Neural cell (in vitro differentiated cells): ENCODE measurements at regions not wholly inside any gene's neighbourhood (a gene's known extent, or its start where the extent isn't known, plus 50 kb on each side); places are given as distances from the start of the nearest gene placed in this dataset.

Source experiments
- H2AFZ ChIP-seq: fragments of 200-600, 300-800 bp; sonication (generic), shearing (Covaris generic); 2 replicates; pipeline ENCODE4 v1.6.0; 2014; ENCODE audit warnings: low read depth, mild to moderate bottlenecking, antibody characterized with exemption, low read length, moderate library complexity
- H3F3A ChIP-seq: fragments of 200-600 bp; shearing (Covaris generic); 2 replicates; pipeline ENCODE4 v1.6.1; 2016; ENCODE audit warnings: mild to moderate bottlenecking, moderate library complexity, mixed read lengths, antibody characterized with exemption, low read length; ENCODE audit not compliant: insufficient read depth, poor library complexity, severe bottlenecking
- H3K27ac ChIP-seq: fragments of 200-600, 300-800 bp; sonication (generic), shearing (Covaris generic); 2 replicates; pipeline ENCODE4 v1.5.1; 2014; ENCODE audit warnings: mild to moderate bottlenecking, low read length, moderate library complexity
- H3K27me3 ChIP-seq: fragments of 300-800, 200-600 bp; sonication (generic), shearing (Covaris generic); 2 replicates; pipeline ENCODE4 v1.6.0; 2014; ENCODE audit warnings: mild to moderate bottlenecking, low read depth, low read length, moderate library complexity; ENCODE audit not compliant: insufficient read depth
- H3K36me3 ChIP-seq: fragments of 300-800, 200-600 bp; sonication (generic), shearing (Covaris generic); 2 replicates; pipeline ENCODE4 v1.5.1; 2014; ENCODE audit warnings: mild to moderate bottlenecking, antibody characterized with exemption, low read length, moderate library complexity; ENCODE audit not compliant: insufficient read depth
- H3K4me2 ChIP-seq: fragments of 300-800, 200-600 bp; sonication (generic), shearing (Covaris generic); 2 replicates; pipeline ENCODE4 v1.6.0; 2014; ENCODE audit warnings: mild to moderate bottlenecking, low read length
- H3K4me3 ChIP-seq: fragments of 300-800, 200-600 bp; sonication (generic), shearing (Covaris generic); 2 replicates; pipeline ENCODE4 v1.5.1; 2014; ENCODE audit warnings: mild to moderate bottlenecking, low read length, moderate library complexity
- H3K79me2 ChIP-seq: fragments of 200-600 bp; shearing (Covaris generic); replicated peaks from 2 replicates; pipeline ENCODE4 v1.6.0; 2014; ENCODE audit warnings: mild to moderate bottlenecking, low read length, moderate library complexity; ENCODE audit not compliant: insufficient read depth
- H3K9ac ChIP-seq: fragments of 300-800, 200-600 bp; sonication (generic), shearing (Covaris generic); 2 replicates; pipeline ENCODE4 v1.6.1; 2016; ENCODE audit warnings: mild to moderate bottlenecking, low read length, mixed read lengths
- H3K9me2 ChIP-seq: fragments of 200-600 bp; shearing (Covaris generic); 2 replicates; pipeline ENCODE4 v1.6.1; 2016; ENCODE audit warnings: mild to moderate bottlenecking, low read length, mixed read lengths; ENCODE audit not compliant: insufficient read depth
- H3K9me3 ChIP-seq: fragments of 200-600, 300-800 bp; sonication (generic), shearing (Covaris generic); 2 replicates; pipeline ENCODE4 v1.6.1; 2016; ENCODE audit warnings: mild to moderate bottlenecking, mixed run types, low read length, moderate library complexity, mixed read lengths
- H4K20me1 ChIP-seq: fragments of 200-600 bp; shearing (Covaris generic); 2 replicates; pipeline ENCODE4 v1.6.1; 2016; ENCODE audit warnings: mild to moderate bottlenecking, mixed run types; ENCODE audit not compliant: insufficient read depth
- EP300 ChIP-seq: fragments of 450-650 bp; conservative IDR thresholded peaks from 2 replicates; pipeline ENCODE4 v1.6.1; 2014; ENCODE audit warnings: antibody characterized with exemption, mild to moderate bottlenecking, moderate library complexity; ENCODE audit not compliant: poor library complexity, severe bottlenecking
- EZH2 ChIP-seq: fragments of 200-600, 300-800 bp; shearing (Covaris generic), sonication (generic); IDR thresholded peaks from 2 replicates; pipeline ENCODE4 v1.6.1; 2014; ENCODE audit warnings: antibody characterized with exemption, low read length, borderline replicate concordance, mild to moderate bottlenecking; ENCODE audit not compliant: insufficient read depth, poor library complexity, severe bottlenecking
- MXI1 ChIP-seq: fragments of 450-650 bp; conservative IDR thresholded peaks from 2 replicates; pipeline ENCODE4 v1.6.1; 2014; ENCODE audit warnings: antibody characterized with exemption, mild to moderate bottlenecking; ENCODE audit not compliant: poor library complexity, severe bottlenecking
- POLR2AphosphoS5 ChIP-seq: IDR thresholded peaks from 2 replicates; pipeline ENCODE4 v1.6.1; 2012
- RAD21 ChIP-seq: fragments of 450-650 bp; conservative IDR thresholded peaks from 2 replicates; pipeline ENCODE4 v1.6.1; 2014; ENCODE audit warnings: antibody characterized with exemption, mild to moderate bottlenecking, moderate library complexity
- SMC3 ChIP-seq: fragments of 450-650 bp; conservative IDR thresholded peaks from 2 replicates; pipeline ENCODE4 v1.6.1; 2014; ENCODE audit warnings: antibody characterized with exemption, mild to moderate bottlenecking, moderate library complexity; ENCODE audit not compliant: poor library complexity
- TAF1 ChIP-seq: IDR thresholded peaks from 2 replicates; pipeline ENCODE4 v1.6.1; 2012; ENCODE audit warnings: low read depth
- TF ChIP-seq, protein P1 (sequence below): IDR thresholded peaks from 2 replicates; pipeline ENCODE4 v1.6.1; 2012; ENCODE audit warnings: borderline replicate concordance
- TF ChIP-seq, protein P2 (sequence below): fragments of 450-650 bp; IDR thresholded peaks from 2 replicates; pipeline ENCODE4 v1.5.1; 2014; ENCODE audit warnings: antibody characterized with exemption, mild to moderate bottlenecking, moderate library complexity; ENCODE audit not compliant: poor library complexity, severe bottlenecking

DNA sequence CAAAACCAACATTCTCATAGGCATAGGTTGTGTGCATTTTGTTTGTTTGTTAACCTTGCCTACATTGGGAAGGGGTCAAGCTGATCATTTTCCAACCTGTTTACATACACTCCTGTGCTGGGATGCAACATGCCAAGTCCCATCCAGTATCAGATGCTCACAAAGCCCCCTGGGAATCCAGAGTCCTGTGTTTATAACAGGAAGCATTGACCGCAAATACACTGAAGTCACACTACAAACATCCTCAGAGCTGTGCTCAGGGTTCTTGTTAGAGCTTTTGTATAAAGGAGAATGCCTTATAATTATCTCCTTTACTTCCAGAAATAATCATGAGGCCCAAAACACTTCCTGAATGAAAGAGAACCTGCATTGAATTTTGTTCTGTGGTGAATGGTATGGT lies 488.7 kb upstream of the TCF4 start:
- Histone ChIP-seq H4K20me1 (no peaks in the 10 kb centered on the region), H3K4me2 (no peak overlapping the region), H3K36me3 (no peaks in the 10 kb centered on the region), H3K27ac (no peak overlapping the region), H3K4me3 (no peak overlapping the region), H3K9me3 (no peaks in the 10 kb centered on the region), H3F3A (no peaks in the 10 kb centered on the region), H2AFZ (no peak overlapping the region), H3K27me3 (no peaks in the 10 kb centered on the region), H3K9ac (no peak overlapping the region), H3K79me2 (no peaks in the 10 kb centered on the region), H3K9me2 (no peaks in the 10 kb centered on the region)
- no peak for TF ChIP-seq RAD21

DNA sequence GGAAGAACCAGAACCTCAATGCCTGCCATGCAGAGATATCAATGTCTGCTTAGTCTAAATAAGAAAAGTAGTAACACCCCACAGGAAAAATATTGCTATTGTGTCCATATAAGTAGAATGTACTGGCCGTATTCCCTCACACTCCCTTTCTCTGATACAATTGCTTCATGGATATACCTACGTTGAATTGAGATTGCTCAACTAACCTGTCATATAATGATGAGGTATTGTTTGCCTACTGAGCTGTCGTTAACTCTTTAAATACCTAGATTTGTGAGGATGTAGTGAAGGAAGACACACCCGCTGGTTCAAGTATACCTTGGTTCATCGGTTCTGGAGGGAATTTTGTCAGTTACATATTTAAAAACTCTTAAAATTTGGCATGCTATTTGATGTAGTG lies 480.7 kb upstream of the TCF4 start:
- Histone ChIP-seq H3K4me3 (no peak overlapping the region), H3K4me2 (no peak overlapping the region), H3F3A (no peaks in the 10 kb centered on the region), H3K27ac (no peak overlapping the region), H3K27me3 (no peaks in the 10 kb centered on the region), H3K9me3 (no peaks in the 10 kb centered on the region), H3K79me2 (no peaks in the 10 kb centered on the region), H2AFZ (no peak overlapping the region), H4K20me1 (no peaks in the 10 kb centered on the region), H3K9ac (no peak overlapping the region), H3K36me3 (no peaks in the 10 kb centered on the region), H3K9me2 (no peaks in the 10 kb centered on the region)
- TF ChIP-seq, protein P1, sequence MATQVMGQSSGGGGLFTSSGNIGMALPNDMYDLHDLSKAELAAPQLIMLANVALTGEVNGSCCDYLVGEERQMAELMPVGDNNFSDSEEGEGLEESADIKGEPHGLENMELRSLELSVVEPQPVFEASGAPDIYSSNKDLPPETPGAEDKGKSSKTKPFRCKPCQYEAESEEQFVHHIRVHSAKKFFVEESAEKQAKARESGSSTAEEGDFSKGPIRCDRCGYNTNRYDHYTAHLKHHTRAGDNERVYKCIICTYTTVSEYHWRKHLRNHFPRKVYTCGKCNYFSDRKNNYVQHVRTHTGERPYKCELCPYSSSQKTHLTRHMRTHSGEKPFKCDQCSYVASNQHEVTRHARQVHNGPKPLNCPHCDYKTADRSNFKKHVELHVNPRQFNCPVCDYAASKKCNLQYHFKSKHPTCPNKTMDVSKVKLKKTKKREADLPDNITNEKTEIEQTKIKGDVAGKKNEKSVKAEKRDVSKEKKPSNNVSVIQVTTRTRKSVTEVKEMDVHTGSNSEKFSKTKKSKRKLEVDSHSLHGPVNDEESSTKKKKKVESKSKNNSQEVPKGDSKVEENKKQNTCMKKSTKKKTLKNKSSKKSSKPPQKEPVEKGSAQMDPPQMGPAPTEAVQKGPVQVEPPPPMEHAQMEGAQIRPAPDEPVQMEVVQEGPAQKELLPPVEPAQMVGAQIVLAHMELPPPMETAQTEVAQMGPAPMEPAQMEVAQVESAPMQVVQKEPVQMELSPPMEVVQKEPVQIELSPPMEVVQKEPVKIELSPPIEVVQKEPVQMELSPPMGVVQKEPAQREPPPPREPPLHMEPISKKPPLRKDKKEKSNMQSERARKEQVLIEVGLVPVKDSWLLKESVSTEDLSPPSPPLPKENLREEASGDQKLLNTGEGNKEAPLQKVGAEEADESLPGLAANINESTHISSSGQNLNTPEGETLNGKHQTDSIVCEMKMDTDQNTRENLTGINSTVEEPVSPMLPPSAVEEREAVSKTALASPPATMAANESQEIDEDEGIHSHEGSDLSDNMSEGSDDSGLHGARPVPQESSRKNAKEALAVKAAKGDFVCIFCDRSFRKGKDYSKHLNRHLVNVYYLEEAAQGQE, result no peak
- TF ChIP-seq SMC3, result no peak
- no peak for TF ChIP-seq EP300
- TF ChIP-seq TAF1, result no peak

DNA sequence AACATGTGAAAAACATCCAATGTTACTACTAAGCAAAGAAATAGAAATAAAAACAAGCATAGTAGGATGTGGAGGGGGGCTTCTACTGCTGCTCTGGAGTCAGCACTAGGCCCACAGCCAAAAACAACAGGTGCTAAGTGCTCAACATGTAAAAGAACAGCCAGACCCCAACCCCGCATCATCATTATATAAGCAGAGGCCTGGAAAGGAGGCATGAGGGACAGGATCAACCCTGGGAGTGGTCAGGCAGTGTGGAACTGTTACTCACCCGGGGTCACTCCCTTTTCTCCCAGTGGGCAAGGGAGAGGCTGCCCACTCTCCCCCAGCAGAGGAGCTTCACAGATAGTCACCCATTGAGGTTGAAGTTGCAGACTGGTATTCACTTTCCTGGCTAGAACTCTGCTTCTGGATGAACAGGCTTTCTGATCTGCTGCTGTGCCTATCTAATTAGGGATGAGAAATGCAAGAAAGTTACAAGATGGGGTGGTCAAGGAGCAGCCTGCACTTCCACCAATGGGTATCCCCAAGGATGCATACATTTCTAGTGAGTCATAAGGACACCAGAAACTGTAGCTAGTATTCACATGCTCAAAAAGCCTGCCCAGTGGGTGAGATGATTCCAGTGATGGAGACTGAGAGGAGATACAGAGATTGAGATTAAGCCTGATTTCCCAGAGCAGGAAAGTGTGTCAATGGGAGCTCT lies 480.1 kb upstream of the TCF4 start:
- no peak overlapping the region for H2AFZ ChIP-seq
- H4K20me1 ChIP-seq, result no peaks in the 10 kb centered on the region
- H3K4me3 ChIP-seq, result no peak overlapping the region

More for the DNA sequence above, 480.1 kb upstream of the TCF4 start:
- Histone ChIP-seq H3K27me3 (no peaks in the 10 kb centered on the region), H3K9me3 (no peaks in the 10 kb centered on the region), H3K9me2 (no peaks in the 10 kb centered on the region), H3F3A (no peaks in the 10 kb centered on the region), H3K4me2 (no peak overlapping the region), H3K27ac (no peak overlapping the region), H3K36me3 (no peaks in the 10 kb centered on the region), H3K79me2 (no peaks in the 10 kb centered on the region), H3K9ac (no peak overlapping the region)
- TF ChIP-seq, protein P1, result no peak
- TF ChIP-seq SMC3 (no peak), EP300 (no peak), TAF1 (no peak), EZH2 (no peak), POLR2AphosphoS5 (no peak), RAD21 (no peak), MXI1 (no peak)
- TF ChIP-seq, protein P2, sequence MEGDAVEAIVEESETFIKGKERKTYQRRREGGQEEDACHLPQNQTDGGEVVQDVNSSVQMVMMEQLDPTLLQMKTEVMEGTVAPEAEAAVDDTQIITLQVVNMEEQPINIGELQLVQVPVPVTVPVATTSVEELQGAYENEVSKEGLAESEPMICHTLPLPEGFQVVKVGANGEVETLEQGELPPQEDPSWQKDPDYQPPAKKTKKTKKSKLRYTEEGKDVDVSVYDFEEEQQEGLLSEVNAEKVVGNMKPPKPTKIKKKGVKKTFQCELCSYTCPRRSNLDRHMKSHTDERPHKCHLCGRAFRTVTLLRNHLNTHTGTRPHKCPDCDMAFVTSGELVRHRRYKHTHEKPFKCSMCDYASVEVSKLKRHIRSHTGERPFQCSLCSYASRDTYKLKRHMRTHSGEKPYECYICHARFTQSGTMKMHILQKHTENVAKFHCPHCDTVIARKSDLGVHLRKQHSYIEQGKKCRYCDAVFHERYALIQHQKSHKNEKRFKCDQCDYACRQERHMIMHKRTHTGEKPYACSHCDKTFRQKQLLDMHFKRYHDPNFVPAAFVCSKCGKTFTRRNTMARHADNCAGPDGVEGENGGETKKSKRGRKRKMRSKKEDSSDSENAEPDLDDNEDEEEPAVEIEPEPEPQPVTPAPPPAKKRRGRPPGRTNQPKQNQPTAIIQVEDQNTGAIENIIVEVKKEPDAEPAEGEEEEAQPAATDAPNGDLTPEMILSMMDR, result no peak
